H9 (cell line): ENCODE measurements at regions not wholly inside any gene's neighbourhood (a gene's known extent, or its start where the extent isn't known, plus 50 kb on each side); places are given as distances from the start of the nearest gene placed in this dataset.
"Not testable (repeated sequence)": the region's sequence is repeated elsewhere in the genome, so short reads cannot be mapped to it uniquely, and the experiment has no call there.

ENCODE experiments used
- DNase-seq: peaks from one replicate; pipeline ENCODE4 v3.0.0-alpha.2; 2017
- H2AFZ ChIP-seq: one replicate; pipeline ENCODE4 v1.6.1; 2013; ENCODE audit warnings: mild to moderate bottlenecking, low read length, control low read depth, moderate library complexity
- H2AK5ac ChIP-seq: 2 replicates; pipeline ENCODE4 v1.6.1; 2013; ENCODE audit warnings: low read length, control low read depth, mixed read lengths; ENCODE audit not compliant: insufficient read length
- H2BK120ac ChIP-seq: one replicate; pipeline ENCODE4 v1.6.1; 2013; ENCODE audit warnings: low read depth, mild to moderate bottlenecking, low read length, control low read depth, inconsistent platforms; ENCODE audit not compliant: poor library complexity, severe bottlenecking
- H2BK12ac ChIP-seq: 2 replicates; pipeline ENCODE4 v1.6.1; 2013; ENCODE audit warnings: low read length, control low read depth, mixed read lengths, low read depth; ENCODE audit not compliant: insufficient read length
- H2BK15ac ChIP-seq: 2 replicates; pipeline ENCODE4 v1.6.1; 2013; ENCODE audit warnings: low read depth, low read length, control low read depth
- H2BK20ac ChIP-seq: one replicate; pipeline ENCODE4 v1.6.1; 2013; ENCODE audit warnings: low read depth, mild to moderate bottlenecking, low read length, control low read depth, inconsistent platforms; ENCODE audit not compliant: poor library complexity, severe bottlenecking
- H2BK5ac ChIP-seq: 2 replicates; pipeline ENCODE4 v1.6.1; 2013; ENCODE audit warnings: low read length, control low read depth, mixed read lengths; ENCODE audit not compliant: insufficient read length
- H3K14ac ChIP-seq: 2 replicates; pipeline ENCODE4 v1.6.1; 2013; ENCODE audit warnings: low read length, control low read depth; ENCODE audit not compliant: insufficient read depth
- H3K18ac ChIP-seq: 2 replicates; pipeline ENCODE4 v1.6.1; 2013; ENCODE audit warnings: low read depth, mild to moderate bottlenecking, mixed read lengths, low read length, control low read depth; ENCODE audit not compliant: insufficient read length
- H3K23ac ChIP-seq: 2 replicates; pipeline ENCODE4 v1.6.1; 2013; ENCODE audit warnings: low read length, control low read depth, mixed read lengths, low read depth; ENCODE audit not compliant: insufficient read length
- H3K23me2 ChIP-seq: 2 replicates; pipeline ENCODE4 v1.6.1; 2013; ENCODE audit warnings: low read depth, mild to moderate bottlenecking, mixed read lengths, low read length, control low read depth; ENCODE audit not compliant: insufficient read length, poor library complexity, severe bottlenecking
- H3K27ac ChIP-seq: 2 replicates; pipeline ENCODE4 v1.5.1; 2013; ENCODE audit warnings: low read length, control low read depth, mixed read lengths, low read depth; ENCODE audit not compliant: insufficient read length
- H3K27me3 ChIP-seq: 2 replicates; pipeline ENCODE4 v1.6.1; 2013; ENCODE audit warnings: low read length, control low read depth, inconsistent platforms; ENCODE audit not compliant: insufficient read depth
- H3K4ac ChIP-seq: 2 replicates; pipeline ENCODE4 v1.6.1; 2013; ENCODE audit warnings: low read depth, mild to moderate bottlenecking, control low read depth, inconsistent platforms, low read length, moderate library complexity
- H3K4me1 ChIP-seq: 2 replicates; pipeline ENCODE4 v1.6.1; 2013; ENCODE audit warnings: low read length, control low read depth, inconsistent platforms; ENCODE audit not compliant: insufficient read depth
- H3K4me2 ChIP-seq: 2 replicates; pipeline ENCODE4 v1.6.1; 2013; ENCODE audit warnings: low read length, control low read depth, mixed read lengths; ENCODE audit not compliant: insufficient read length, insufficient read depth
- H3K56ac ChIP-seq: 2 replicates; pipeline ENCODE4 v1.6.1; 2013; ENCODE audit warnings: low read depth, mild to moderate bottlenecking, mixed read lengths, low read length, control low read depth; ENCODE audit not compliant: insufficient read length
- H3K79me1 ChIP-seq: 2 replicates; pipeline ENCODE4 v1.6.1; 2013; ENCODE audit warnings: low read depth, mild to moderate bottlenecking, moderate library complexity, low read length, control low read depth, inconsistent platforms; ENCODE audit not compliant: insufficient read depth, poor library complexity, severe bottlenecking
- H3K79me2 ChIP-seq: 2 replicates; pipeline ENCODE4 v1.6.1; 2013; ENCODE audit warnings: low read length, control low read depth, inconsistent platforms; ENCODE audit not compliant: insufficient read depth
- H3K9ac ChIP-seq: 2 replicates; pipeline ENCODE4 v1.6.1; 2013; ENCODE audit warnings: low read length, control low read depth, mixed read lengths; ENCODE audit not compliant: insufficient read length; ENCODE audit errors: extremely low read depth
- H3K9me3 ChIP-seq: one replicate; pipeline ENCODE4 v1.6.1; 2013; ENCODE audit warnings: low read depth, low read length, inconsistent platforms; ENCODE audit not compliant: control insufficient read depth
- H3T11ph ChIP-seq: one replicate; pipeline ENCODE4 v1.6.1; 2013; ENCODE audit warnings: mild to moderate bottlenecking, low read length, control low read depth, inconsistent platforms
- H4K20me1 ChIP-seq: one replicate; pipeline ENCODE4 v1.6.1; 2013; ENCODE audit not compliant: control insufficient read depth, insufficient read length, insufficient read depth
- H4K5ac ChIP-seq: 2 replicates; pipeline ENCODE4 v1.6.1; 2013; ENCODE audit warnings: low read depth, mild to moderate bottlenecking, mixed read lengths, low read length, control low read depth; ENCODE audit not compliant: insufficient read length
- H4K8ac ChIP-seq: replicated peaks from 2 replicates; pipeline ENCODE4 v1.6.1; 2013; ENCODE audit warnings: low read length, control low read depth, mixed read lengths, low read depth; ENCODE audit not compliant: insufficient read length
- H4K91ac ChIP-seq: 2 replicates; pipeline ENCODE4 v1.6.1; 2013; ENCODE audit warnings: low read depth, mild to moderate bottlenecking, moderate library complexity, mixed read lengths, low read length, control low read depth; ENCODE audit not compliant: insufficient read length
- H3K27ac Mint-ChIP-seq, 3 experiments: 2 replicates in 2 of 3; 3 replicates in 1 of 3; pipeline ENCODE4 v1.8.0; 2020 to 2021; ENCODE audit warnings: mixed read lengths in 3 of 3, mild to moderate bottlenecking in 1 of 3, moderate library complexity in 1 of 3
- H3K27me3 Mint-ChIP-seq: 2 replicates; pipeline ENCODE4 v1.8.0; 2021; ENCODE audit warnings: low read depth, mild to moderate bottlenecking, moderate library complexity, mixed read lengths
- H3K36me3 Mint-ChIP-seq, 3 experiments: 2 replicates in 2 of 3; 3 replicates in 1 of 3; pipeline ENCODE4 v1.8.0; 2020 to 2021; ENCODE audit warnings: low read depth in 3 of 3, mixed read lengths in 3 of 3; ENCODE audit not compliant: insufficient read depth in 1 of 3
- H3K4me1 Mint-ChIP-seq, 2 experiments: 2 replicates each; pipeline ENCODE4 v1.8.0; 2020; ENCODE audit warnings: mixed read lengths in 2 of 2
- H3K4me3 Mint-ChIP-seq, 2 experiments: 2 replicates in 1 of 2; 3 replicates in 1 of 2; pipeline ENCODE4 v1.8.0; 2020 to 2021; ENCODE audit warnings: mild to moderate bottlenecking in 2 of 2, mixed read lengths in 2 of 2, moderate library complexity in 1 of 2
- H3K9me3 Mint-ChIP-seq, 2 experiments: 2 replicates in 1 of 2; 3 replicates in 1 of 2; pipeline ENCODE4 v1.8.0; 2020; ENCODE audit warnings: mild to moderate bottlenecking in 2 of 2, mixed read lengths in 2 of 2, moderate library complexity in 1 of 2
- WGBS: extraction: QIAGEN DNeasy Blood & Tissue Kit; methylation state at CpG from one replicate; pipeline ENCODE4 v1.1.7; 2013; ENCODE audit warnings: missing lambda C conversion rate, low lambda C conversion rate, mixed read lengths; ENCODE audit not compliant: insufficient read length; ENCODE audit errors: extremely low coverage; 5-methylcytosine and 5-hydroxymethylcytosine counted together
- TF ChIP-seq, protein P1 (sequence below): fragments of 200-600 bp; sonication (generic); conservative IDR thresholded peaks from 3 replicates; pipeline ENCODE4 v1.8.0; 2021; ENCODE audit warnings: antibody characterized with exemption, mild to moderate bottlenecking

- no peak overlapping the region for H2BK120ac ChIP-seq
- peaks cover 0 to 10% (median 5%) of the 10 kb centered on the region in 3 experiments; a peak in 4 of 7 replicates for H3K36me3 Mint-ChIP-seq
- DNase-seq, result no peak
- no peak overlapping the region for H3K18ac ChIP-seq
- H3K4me2 ChIP-seq, result no peak overlapping the region
- H4K5ac ChIP-seq, result no peak overlapping the region
- no peaks in the 10 kb centered on the region for H3K79me2 ChIP-seq
- H2BK5ac ChIP-seq, result no peak overlapping the region
- H3K4me1 Mint-ChIP-seq, result no peaks in the 10 kb centered on the region
- peaks cover 17 to 18% of the 10 kb centered on the region in 2 experiments; a peak in 4 of 5 replicates for H3K9me3 Mint-ChIP-seq
- WGBS, result no CpG with 5 or more reads among the region's 2 CpGs
- no peaks in the 10 kb centered on the region for H4K20me1 ChIP-seq
- no peak overlapping the region for H4K91ac ChIP-seq
- H3K27ac Mint-ChIP-seq, result no peak overlapping the region
- no peak overlapping the region for H2AK5ac ChIP-seq
- no peak overlapping the region for H3K4me3 Mint-ChIP-seq
- H3K27me3 ChIP-seq, result no peaks in the 10 kb centered on the region
- no peak overlapping the region for H3K9ac ChIP-seq
- no peak overlapping the region for H4K8ac ChIP-seq
- no peak overlapping the region for H2BK12ac ChIP-seq
- no peaks in the 10 kb centered on the region for H3K27me3 Mint-ChIP-seq
- no peaks in the 10 kb centered on the region for H3K4me1 ChIP-seq
- H3K23me2 ChIP-seq, result no peaks in the 10 kb centered on the region
- no peak overlapping the region for H2AFZ ChIP-seq
- no peak overlapping the region for H3K23ac ChIP-seq
- H3K79me1 ChIP-seq, result no peaks in the 10 kb centered on the region
- H2BK15ac ChIP-seq, result no peak overlapping the region
- TF ChIP-seq, protein P1, sequence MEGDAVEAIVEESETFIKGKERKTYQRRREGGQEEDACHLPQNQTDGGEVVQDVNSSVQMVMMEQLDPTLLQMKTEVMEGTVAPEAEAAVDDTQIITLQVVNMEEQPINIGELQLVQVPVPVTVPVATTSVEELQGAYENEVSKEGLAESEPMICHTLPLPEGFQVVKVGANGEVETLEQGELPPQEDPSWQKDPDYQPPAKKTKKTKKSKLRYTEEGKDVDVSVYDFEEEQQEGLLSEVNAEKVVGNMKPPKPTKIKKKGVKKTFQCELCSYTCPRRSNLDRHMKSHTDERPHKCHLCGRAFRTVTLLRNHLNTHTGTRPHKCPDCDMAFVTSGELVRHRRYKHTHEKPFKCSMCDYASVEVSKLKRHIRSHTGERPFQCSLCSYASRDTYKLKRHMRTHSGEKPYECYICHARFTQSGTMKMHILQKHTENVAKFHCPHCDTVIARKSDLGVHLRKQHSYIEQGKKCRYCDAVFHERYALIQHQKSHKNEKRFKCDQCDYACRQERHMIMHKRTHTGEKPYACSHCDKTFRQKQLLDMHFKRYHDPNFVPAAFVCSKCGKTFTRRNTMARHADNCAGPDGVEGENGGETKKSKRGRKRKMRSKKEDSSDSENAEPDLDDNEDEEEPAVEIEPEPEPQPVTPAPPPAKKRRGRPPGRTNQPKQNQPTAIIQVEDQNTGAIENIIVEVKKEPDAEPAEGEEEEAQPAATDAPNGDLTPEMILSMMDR, result no peak
- no peak overlapping the region for H2BK20ac ChIP-seq
- H3K14ac ChIP-seq, result no peak overlapping the region
- H3K9me3 ChIP-seq, result no peaks in the 10 kb centered on the region
- H3K56ac ChIP-seq, result no peak overlapping the region
- no peak overlapping the region for H3K4ac ChIP-seq
- H3K27ac ChIP-seq, result no peak overlapping the region
- no peak overlapping the region for H3T11ph ChIP-seq
These were observed 145.2 kb downstream of the SLC25A46 start for GRCh38 chr5:110884005-110884404.

- H3K27me3 ChIP-seq, H2BK120ac ChIP-seq, H4K91ac ChIP-seq, H3K18ac ChIP-seq, H2AK5ac ChIP-seq, H3K4ac ChIP-seq, H3K79me2 ChIP-seq, DNase-seq, H4K20me1 ChIP-seq, H2BK5ac ChIP-seq, H3K27ac ChIP-seq, H3K9me3 ChIP-seq, H3K56ac ChIP-seq, H2BK12ac ChIP-seq, H3K23me2 ChIP-seq, H3K9ac ChIP-seq, H3K4me3 Mint-ChIP-seq, H3K23ac ChIP-seq, H3K4me1 Mint-ChIP-seq, H2BK15ac ChIP-seq, H3K4me1 ChIP-seq, H2BK20ac ChIP-seq, H3K79me1 ChIP-seq, H3K27ac Mint-ChIP-seq, H4K5ac ChIP-seq, H3T11ph ChIP-seq, H2AFZ ChIP-seq, H3K4me2 ChIP-seq, H3K14ac ChIP-seq, H3K27me3 Mint-ChIP-seq, H4K8ac ChIP-seq: not testable (repeated sequence)
- no CpG with 5 or more reads among the region's 3 CpGs for WGBS
- Mint-ChIP-seq H3K36me3 (peaks cover 0 to 10% (median 5%) of the 10 kb centered on the region in 3 experiments; a peak in 4 of 7 replicates), H3K9me3 (peaks cover 24 to 25% of the 10 kb centered on the region in 2 experiments; a peak in 4 of 5 replicates)
These were observed 148.4 kb downstream of the SLC25A46 start for GRCh38 chr5:110887170-110887569.
